TTC549 (cell line): ENCODE measurements at regions not wholly inside any gene's neighbourhood (a gene's known extent, or its start where the extent isn't known, plus 50 kb on each side); places are given as distances from the start of the nearest gene placed in this dataset.

Experiments
- FAIRE-seq: peaks from 2 replicates; lab custom pipeline; 2012; peaks lifted over from hg19 to GRCh38; lab: Jason Lieb, UNC

DNA sequence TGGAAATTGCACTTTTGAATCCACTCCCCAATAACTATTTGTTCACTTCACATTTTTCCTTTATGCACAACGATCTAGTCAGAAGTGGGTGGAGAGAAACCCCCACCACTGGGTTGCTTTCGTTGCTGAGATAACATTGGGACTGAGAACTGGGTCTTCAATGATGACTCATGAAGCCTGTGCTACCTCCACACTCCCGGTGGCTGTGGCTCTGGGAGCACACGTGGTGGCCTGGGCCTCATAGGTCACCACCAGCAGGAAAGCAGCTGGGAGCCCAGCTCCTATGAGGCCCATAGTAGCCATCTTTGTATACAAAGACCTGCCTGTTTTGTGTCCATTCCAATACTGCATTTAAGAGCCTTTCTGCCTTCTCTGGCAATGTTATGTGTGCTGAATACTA is 178.0 kb upstream of the SASH1 start:
- no peak for FAIRE-seq

DNA sequence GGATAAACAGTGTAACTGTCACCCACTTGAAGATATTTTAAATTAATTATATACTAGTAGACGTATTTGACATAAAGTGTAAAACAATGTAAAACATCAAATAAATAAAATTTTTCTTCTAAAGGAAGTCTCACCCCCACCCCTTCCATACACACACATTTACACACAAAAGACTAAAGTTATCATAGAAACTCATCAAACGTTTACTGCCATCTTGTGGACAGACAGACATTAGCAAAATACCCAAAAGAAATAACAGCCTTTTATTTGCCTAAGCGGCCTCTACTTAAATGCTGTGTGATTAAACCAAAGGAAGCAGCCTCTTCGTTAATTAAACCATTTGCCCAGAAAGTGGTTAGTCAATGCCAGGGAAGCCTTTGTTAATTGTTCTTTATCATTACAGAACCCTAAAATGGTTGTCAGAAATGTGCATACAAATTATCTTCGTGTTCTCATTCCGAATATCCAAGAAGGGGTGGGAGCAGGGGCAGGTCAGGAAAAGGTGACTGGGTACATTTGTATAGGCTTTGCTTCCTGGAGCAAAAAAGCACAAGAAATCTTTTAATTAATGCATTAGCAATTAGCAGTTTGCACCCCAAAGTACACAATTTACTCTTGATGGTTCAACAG is 176.2 kb upstream of the SASH1 start:
- peak; percentile 86 for FAIRE-seq

DNA sequence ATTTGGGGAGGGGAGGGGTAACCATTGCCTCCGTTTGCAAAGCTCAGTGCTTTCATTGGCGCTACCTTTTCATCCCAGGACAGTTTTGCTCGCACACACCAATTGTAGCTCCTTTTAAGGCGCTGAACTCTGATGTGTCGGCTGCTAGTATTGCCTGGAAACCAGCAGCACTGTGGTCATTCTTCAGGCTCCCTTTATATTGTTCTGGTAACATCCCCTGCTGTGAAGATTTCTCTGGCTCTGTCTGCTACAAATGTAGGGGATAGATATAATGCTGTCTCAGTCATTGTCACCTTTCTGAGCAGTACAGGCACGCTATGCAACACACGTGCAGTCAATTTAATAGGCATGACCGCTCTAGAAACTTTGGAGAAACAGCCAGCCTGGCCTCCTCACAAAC is 172.9 kb upstream of the SASH1 start:
- FAIRE-seq, result no peak

DNA sequence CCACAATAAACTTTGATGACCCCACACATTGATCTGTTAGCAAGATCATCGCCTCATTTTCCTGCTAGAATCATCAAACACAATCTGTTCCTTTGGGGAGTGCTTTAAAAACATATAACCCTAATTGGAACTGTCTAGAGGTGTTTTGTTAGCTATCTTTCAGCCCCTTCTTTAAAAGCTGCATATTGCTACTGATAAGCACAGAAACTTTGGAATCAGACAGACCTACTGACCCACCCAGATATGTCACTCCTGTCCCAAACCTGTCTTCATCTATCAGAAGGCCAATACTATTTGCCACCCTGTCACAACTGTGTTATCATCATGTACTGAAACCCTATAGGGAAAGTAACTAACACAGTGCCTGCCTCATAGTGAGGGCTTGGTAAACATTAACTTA is 172.4 kb upstream of the SASH1 start:
- FAIRE-seq, result no peak

DNA sequence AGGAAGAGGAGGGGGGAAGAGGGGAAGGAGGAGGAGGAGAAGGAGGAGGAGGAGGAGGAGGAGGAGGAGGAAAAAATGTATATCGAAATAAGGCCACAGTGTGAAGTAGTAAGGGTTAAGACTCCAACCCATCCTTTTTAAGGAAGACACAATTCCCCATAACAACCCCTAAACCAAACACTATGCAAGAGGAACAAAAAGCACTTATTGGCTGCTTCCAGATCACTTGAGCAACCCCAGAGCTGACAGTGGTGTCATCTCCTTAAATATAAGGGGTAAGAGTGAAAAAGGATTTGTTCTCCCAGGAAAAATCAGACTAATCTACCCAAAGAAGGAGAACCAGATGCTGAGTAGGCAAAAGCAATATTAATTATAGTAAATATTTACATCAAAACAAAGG is 169.1 kb upstream of the SASH1 start:
- no peak for FAIRE-seq

DNA sequence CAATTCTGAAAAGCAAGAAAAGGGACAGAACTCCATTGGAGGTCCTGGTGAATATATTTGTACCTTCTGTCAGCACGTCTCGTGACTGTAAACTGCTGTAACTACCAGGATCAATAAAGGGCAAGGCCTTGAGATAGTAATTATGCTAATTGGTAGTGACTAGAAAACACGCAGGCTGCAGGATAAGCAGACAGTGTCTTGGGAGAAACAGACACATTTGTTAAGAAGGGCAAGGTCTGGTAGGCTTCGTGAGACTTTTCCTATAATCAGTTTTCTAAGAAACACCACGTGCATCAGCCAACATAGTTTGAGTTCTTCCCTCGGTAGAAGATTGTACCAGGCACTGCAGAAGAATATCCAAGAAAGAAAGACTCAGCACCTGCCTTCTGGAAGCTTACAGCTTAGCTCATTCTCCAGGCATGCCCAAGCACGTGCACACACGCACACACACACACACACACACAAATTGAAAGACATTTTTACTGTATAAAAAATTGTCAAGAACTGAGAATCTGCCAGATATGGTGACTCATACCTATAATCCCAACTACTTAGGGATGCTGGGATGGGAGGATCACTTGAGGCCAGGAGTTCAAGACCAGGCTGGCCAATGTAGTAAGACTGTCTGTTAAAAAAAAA is 167.0 kb upstream of the SASH1 start:
- no peak for FAIRE-seq

DNA sequence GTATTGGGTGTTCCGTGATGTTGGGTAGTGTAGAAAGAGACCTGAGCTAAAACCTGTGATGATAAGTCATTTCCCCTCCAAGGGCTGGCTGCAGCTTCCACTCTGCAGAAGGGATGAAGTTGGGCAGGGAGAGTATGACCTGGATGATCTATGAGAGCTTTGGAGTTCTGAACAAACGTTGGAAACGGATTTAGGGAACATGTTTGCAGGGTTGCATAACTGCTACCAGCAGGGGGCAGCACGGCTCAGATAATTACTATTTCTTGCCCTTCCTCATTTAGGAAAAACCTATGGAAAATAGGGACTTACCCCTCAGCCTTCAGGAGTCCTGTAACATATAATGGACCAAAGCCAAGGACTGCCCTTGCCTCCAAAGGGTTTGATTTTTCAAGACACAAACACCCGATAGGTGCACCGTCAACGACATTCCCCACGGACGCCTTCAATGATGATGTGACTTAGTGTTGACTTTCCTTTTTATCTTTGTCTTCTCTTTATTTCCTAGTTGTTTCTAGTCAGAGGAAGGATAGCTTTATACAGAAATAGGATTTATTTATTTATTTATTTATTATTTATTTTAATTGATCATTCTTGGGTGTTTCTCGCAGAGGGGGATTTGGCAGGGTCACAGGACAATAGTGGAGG is 164.9 kb upstream of the SASH1 start:
- no peak for FAIRE-seq

DNA sequence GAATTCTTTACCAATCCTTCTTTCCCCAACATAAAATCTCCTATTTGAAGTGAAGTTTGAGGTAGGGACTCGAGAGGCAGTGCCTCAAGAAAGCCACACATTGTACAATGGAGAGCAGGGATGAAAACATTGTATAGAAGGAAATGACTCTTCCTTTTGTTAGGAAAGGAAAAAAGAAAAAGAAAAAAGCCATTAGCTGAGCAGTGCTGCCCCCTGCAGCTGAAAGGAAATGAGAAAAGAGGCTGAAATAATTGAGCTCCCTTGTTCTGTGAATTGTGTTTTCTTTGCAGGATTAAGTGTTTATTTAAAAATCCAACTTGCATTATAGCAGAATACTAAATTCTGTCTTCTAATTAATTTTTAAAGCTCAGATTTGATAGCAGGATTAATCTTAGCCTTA is 162.9 kb upstream of the SASH1 start:
- FAIRE-seq, result peak; percentile 19

DNA sequence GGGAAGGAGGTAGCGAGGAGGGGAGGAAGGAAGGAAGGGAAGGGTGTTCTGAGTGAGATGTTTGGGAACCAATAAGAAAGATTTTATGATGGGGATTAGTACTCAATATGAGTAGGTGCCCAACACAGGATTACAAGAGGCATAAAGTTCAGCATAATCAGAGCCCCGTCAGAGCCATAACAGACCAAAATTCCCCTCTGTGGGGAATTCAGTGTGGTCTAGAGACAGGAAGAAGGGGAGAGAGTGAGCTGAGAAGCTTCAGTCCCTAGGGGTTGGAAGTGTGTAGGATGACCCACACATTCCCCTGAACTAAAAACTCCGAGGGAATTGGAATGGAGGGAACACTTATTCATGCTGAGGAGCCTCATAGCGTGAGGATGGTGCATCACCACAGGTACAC is 160.3 kb upstream of the SASH1 start:
- FAIRE-seq, result no peak

DNA sequence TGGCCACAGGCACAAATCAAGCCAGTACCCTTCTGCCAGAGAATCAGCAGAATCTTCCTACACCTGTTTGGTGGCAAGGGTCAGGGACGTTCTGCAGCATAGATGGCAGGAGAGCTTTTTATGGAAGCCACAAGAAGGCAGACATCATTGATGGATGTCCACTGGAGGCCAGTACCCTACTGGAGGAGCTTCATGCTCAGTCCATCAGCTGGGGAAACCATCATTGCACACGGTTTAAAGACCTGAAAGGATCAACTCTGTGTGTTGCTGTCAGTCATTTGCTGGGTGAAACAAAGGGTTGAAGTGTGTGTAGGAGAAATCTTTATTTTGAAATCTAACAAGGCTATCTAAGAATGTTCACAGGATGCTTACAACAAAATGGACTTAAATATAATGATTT is 158.9 kb upstream of the SASH1 start:
- no peak for FAIRE-seq

DNA sequence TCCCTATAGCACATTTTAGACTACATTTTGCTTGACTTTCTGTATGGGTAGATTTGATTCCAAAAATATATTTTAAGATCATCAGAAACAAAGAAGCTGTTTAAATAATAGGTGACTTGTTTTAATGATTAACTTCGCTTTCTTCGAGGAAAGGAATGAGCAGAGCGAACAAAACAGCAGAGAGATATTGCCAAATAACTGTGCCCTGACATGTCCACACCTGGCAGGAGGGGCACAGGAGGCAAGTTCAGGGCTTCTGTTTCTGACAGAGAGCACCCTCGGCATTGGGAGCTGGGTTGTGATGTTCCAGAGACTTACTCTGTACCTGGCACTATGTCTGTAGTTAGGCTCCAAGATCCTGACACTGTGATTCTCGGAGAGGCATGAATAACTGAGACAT is 155.7 kb upstream of the SASH1 start:
- no peak for FAIRE-seq

DNA sequence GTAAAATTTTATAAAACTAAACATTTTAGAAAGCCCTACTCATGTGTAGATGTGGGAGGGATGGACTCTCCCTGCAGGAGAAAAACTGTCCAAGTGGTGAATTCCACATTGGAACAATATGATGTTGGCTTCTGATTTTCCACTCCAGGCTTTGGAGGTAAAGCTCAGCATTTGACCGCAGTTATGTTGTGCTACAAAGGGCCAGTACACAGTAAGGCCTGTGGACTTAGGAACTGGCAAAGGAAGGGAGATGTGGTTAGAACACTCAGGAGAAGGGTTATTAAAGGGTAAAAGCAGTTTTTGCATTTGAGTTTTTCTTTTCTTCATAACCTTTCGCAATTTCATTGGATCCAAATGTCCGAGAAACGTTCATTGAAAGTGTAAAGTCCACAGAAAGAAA is 150.3 kb upstream of the SASH1 start:
- no peak for FAIRE-seq

DNA sequence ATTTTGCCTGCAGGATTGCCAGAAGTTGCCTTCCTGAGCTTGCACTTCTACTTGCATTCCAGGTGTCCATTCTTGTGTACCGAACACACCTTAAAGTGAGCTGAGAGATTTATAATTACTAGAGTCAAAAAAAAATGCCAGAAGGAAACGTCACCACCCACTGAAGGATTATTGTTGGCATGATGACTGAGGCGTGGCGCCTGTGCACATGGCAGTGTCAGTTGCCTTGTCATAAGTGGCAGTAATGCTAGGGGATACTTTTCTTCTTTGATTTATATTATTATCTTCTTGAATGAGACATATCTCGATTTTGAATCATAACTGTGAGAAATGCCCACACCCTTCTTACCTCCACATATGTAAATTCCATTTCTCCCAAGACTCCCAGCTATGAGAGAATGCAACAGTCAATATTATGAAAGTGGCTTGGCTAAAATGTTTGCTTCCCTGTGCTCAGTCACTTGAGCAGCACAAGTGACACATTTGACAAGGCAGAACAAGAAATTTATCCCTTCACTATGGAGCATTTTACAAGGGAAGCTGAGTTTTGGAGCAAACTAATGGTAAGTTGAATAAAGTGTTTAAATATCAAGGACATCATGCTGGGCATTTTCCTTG is 149.5 kb upstream of the SASH1 start:
- no peak for FAIRE-seq

DNA sequence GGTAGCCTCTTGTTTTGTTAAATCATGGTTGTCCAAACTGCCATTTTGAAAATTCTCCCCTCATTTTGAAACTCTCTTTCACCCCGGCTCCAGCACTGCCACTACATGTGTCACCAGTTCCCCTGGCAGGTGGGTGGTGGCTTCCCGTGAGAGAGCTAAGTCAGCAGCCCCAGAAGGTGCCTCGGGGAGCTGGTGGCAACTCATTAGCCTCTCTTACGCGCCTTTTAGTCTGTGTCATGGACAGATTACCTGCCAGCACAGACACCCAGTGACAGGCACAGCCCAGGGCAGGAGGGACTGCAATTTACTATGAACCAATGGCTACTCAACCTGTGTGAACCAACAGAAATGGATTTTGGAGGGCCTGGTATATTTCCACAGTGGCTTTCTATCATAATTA is 147.1 kb upstream of the SASH1 start:
- no peak for FAIRE-seq

DNA sequence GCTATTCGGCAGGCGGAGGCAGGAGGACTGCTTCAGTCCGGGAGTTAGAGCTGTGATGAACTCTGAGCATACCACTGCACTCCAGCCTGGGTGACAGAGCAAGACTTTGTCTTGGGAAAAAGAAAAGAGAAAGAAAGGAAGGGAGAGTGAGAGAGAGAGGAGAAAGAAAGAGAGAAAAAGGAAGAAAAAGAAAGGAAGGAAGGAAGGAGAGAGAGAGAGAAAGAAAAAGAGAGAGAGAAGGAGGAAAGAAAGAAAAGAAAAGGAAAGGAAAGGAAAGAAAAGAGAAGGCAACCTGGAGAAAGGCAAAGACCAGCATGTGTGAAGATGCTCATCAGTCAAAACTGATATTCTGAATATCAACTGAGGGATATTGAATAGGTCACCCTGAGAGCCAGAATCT is 143.1 kb upstream of the SASH1 start:
- FAIRE-seq, result no peak

DNA sequence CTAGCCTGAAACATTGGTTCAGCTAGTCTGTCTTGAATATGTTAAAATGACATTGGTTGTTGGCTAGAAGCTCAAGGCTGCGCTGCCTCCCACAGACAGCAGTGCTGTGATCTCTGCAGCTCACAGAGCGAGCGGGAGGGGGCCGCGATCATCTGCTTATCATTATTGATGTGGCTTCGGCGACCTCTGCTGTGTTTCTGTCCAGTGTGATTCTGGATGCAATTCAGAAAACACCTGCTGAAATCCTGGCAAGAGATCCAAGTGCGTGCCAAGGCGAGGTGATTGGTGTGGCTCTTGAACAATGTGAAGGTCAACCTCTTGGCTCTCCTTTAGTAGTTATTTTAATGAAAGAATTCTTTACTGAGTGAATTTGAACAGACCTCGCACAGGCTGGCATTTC is 142.3 kb upstream of the SASH1 start:
- no peak for FAIRE-seq

DNA sequence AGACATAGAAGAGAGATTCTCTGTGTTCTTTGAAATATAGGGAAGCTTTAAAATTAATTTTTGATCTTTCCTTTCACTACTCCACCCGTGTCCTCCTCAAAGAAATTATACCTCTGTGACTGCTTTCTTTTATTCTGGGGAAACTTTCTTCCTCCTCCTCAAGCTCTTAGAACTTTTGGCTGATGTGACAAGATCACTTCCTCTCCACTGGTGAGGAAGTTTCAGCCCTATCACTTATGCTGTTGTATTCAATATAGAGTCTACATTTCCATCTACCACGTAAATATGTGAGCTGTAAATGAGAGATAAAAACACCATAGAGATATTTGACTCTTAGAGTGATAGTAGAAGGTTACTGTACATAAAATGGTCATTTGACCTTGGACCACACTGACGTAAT is 141.9 kb upstream of the SASH1 start:
- FAIRE-seq, result no peak

DNA sequence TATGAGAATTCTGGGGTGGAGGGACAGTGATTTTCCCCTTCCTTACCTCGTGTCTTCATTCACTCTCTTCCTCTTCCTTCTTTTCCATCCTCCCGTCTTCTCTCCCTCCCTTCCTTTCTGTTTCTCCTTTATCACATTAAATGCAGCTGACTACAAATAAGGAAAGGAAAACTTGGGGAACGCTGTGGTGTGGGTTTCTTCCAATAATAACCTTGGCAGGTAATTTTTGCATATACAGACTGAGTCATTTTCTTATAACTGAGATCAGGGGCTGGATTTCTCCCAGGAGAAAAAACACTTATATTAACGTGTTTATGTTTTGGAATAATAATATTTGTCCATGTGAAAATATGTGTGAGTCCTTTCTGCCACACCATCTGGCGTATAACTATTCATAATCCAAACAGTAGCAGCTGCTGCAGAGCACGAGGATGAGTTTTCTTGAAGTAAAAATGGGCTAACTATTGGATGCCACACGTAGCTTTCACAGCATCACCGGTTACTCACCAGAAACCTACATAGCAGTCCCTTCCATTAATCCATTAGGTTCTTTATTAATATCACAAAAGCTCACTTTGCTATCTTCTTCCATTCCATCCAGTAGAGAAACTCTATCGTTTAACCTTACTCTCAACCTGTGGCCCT is 139.2 kb upstream of the SASH1 start:
- no peak for FAIRE-seq

DNA sequence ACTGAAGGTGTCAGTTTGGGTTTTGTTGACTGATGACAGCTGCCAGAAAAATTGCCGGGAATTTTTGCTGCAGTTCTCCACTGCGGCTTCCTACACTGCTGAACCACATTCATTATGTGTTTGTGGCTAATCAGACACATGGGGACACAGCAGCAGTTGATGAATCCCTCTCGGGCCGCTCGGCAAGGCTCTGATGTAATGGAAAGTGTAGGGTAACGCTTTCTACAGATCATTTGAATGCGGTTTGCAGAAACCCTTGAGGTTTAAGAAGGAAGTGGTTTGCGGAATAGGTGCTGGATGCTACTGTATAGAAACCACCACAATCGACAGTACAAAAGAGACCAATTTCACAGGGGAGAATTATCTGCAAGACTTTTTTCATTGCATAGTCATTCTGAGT is 138.7 kb upstream of the SASH1 start:
- FAIRE-seq, result no peak

DNA sequence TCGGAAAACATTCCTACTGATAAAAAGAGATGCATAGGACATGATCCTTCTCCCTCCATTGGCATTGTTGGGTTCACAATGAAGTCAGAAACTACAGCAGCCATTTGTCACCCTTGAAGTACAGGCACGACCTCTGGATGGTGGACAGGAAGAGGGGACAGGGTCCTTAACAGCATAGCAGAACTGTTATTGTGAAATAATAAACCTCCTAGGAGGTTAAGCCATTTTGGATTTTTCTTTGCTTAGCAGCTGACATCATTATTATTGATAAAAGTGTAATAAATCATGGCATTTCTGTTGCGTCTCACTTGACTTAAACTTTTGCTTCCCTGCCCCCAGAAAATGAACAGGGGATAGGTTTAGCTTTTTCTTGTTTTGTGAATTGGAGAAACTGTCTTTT is 134.3 kb upstream of the SASH1 start:
- FAIRE-seq, result no peak

DNA sequence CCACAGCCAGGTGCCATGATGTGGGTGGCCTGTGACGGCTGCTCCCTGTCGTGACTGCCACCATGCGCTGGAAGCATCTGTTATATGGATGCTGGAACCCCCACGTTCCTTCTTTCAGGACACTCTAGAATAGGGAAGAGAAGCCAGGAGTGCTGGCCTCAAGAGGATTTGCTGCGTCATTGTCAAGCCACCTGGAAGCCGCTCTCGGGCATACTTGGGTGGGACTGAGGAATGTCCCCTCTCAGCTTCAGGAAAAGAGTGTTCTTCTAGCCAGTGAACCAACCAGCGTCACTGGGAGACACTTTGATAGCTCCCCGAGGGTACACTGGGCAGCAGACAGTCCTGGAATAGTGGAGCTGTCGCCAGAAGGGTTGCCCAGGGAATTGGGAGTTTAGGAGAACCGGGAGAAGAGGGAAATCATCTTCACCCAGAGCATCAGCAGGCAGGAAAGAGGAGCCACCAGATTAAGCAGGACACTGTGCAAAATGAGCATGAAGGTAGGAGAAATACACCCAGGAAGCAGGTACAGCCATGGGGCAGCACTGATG is 130.8 kb upstream of the SASH1 start:
- FAIRE-seq, result no peak

DNA sequence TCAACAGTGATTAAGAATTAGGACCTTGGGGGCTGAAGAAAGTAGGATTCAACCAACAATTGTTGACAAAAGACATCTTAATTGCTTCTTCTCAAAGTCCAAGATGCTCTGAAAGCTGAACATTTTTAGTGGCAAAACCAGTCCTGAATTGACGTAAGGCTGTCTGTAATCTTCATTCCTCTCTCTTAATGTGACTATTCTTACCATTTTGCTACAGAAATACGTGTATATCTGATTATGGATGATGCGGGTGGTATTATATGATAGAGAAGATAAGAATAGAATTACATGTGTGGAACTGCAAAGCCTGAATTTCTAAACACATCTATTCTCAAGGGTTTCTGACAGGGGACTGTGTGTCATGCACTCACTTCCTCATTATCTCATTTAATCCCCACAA is 130.3 kb upstream of the SASH1 start:
- FAIRE-seq, result no peak

DNA sequence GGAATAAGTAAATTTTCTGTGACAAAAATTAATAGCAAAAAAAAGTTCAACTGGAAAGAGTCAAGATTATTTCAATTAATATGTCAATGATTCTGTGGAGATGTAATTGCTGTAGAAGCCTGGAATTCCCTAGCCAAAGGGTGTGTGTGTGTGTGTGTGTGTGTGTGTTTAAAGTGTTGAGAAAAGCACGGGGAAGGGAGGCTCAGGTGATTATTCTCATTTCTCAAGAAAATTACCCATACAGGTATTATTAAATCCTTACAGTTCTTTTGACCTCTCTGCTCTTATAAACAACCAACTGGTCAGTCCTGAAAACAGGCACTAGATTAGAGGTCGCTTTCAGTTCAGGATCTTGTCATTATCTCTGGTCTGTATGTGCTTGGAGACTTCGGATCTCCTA is 129.3 kb upstream of the SASH1 start:
- no peak for FAIRE-seq
